Endothelial cell of umbilical vein (primary cell): ENCODE measurements at regions not wholly inside any gene's neighbourhood (a gene's known extent, or its start where the extent isn't known, plus 50 kb on each side); places are given as distances from the start of the nearest gene placed in this dataset.

ENCODE experiments used
- BruUV-seq: library from RNA; stranded (reverse); fragments of 400-500 nt; replicated peaks from 2 replicates; lab custom pipeline; 2021; lab: Mats Ljungman, UMichigan
- CTCF ChIA-PET: fragments of 300-600, 350-600 bp; sonication (Branson Sonifier 250); formaldehyde crosslinking; loops from one replicate; lab custom pipeline; 2021; ENCODE audit warnings: antibody characterized with exemption, inconsistent platforms; lab: Charles Lee
- POLR2A ChIA-PET: fragments of 300-600, 350-600 bp; sonication (Branson Sonifier 250); formaldehyde crosslinking; loops from one replicate; lab custom pipeline; 2021; ENCODE audit warnings: antibody characterized with exemption, inconsistent platforms; lab: Charles Lee
- DNase-seq: peaks from one replicate; pipeline ENCODE4 v3.0.0-alpha.2; 2011; ENCODE audit warnings: low read depth, low spot score
- FAIRE-seq: peaks from 2 replicates; lab custom pipeline; 2011; peaks lifted over from hg19 to GRCh38; lab: Jason Lieb, UNC
- H2AFZ ChIP-seq: 2 replicates; pipeline ENCODE4 v1.6.0; 2012; ENCODE audit warnings: low read depth, low read length, control low read depth, inconsistent platforms
- H3K27ac ChIP-seq: 2 replicates; pipeline ENCODE4 v1.5.1; 2011; ENCODE audit warnings: low read depth, mild to moderate bottlenecking, control low read depth, low read length, moderate library complexity; ENCODE audit not compliant: insufficient read depth
- H3K27me3 ChIP-seq, 2 experiments: 2 replicates each; pipeline versions ENCODE4 v1.6.0 to v1.6.1; 2011; ENCODE audit warnings: low read length in 2 of 2, mixed read lengths in 1 of 2; ENCODE audit not compliant: control insufficient read depth in 2 of 2, insufficient read depth in 2 of 2
- H3K36me3 ChIP-seq, 2 experiments: 2 replicates in 1 of 2; 3 replicates in 1 of 2; pipeline ENCODE4 v1.5.1; 2011; ENCODE audit warnings: low read length in 2 of 2, mild to moderate bottlenecking in 1 of 2, moderate library complexity in 1 of 2; ENCODE audit not compliant: control insufficient read depth in 2 of 2, insufficient read depth in 2 of 2; ENCODE audit errors: extremely low read depth in 1 of 2
- H3K4me1 ChIP-seq: 3 replicates; pipeline ENCODE4 v1.5.1; 2011; ENCODE audit warnings: mild to moderate bottlenecking, low read length; ENCODE audit not compliant: control insufficient read depth, insufficient read depth; ENCODE audit errors: extremely low read depth
- H3K4me2 ChIP-seq: 2 replicates; pipeline ENCODE4 v1.6.1; 2011; ENCODE audit warnings: low read length, control low read depth, mixed read lengths; ENCODE audit not compliant: insufficient read depth
- H3K4me3 ChIP-seq, 3 experiments: fragments of 200-600 bp in 1 of 3; sonication (generic), shearing (Covaris generic) in 1 of 3; replicated peaks in 1 of 3; 2 replicates each; pipeline ENCODE4 v1.5.1; 2011 to 2016; ENCODE audit warnings: control low read depth in 3 of 3, low read length in 3 of 3, mild to moderate bottlenecking in 2 of 3, inconsistent platforms in 1 of 3, low read depth in 1 of 3, moderate library complexity in 1 of 3; ENCODE audit not compliant: insufficient read depth in 1 of 3
- H3K79me2 ChIP-seq: 2 replicates; pipeline ENCODE4 v1.6.0; 2012; ENCODE audit warnings: low read length, inconsistent platforms; ENCODE audit not compliant: control insufficient read depth, insufficient read depth
- H3K9ac ChIP-seq: replicated peaks from 2 replicates; pipeline ENCODE3; 2011; ENCODE audit warnings: low read length, control low read depth; ENCODE audit not compliant: insufficient read depth; ENCODE audit errors: extremely low read depth
- H3K9me1 ChIP-seq: replicated peaks from 3 replicates; pipeline ENCODE4 v1.6.0; 2011; ENCODE audit warnings: mild to moderate bottlenecking, low read length; ENCODE audit not compliant: control insufficient read depth, insufficient read depth; ENCODE audit errors: extremely low read depth
- H3K9me3 ChIP-seq: replicated peaks from 2 replicates; pipeline ENCODE4 v1.5.1; 2012; ENCODE audit warnings: low read length, inconsistent platforms; ENCODE audit not compliant: control insufficient read depth, insufficient read depth
- H4K20me1 ChIP-seq: replicated peaks from 2 replicates; pipeline ENCODE3; 2011; ENCODE audit warnings: mild to moderate bottlenecking, low read length; ENCODE audit not compliant: control insufficient read depth, insufficient read depth; ENCODE audit errors: extremely low read depth
- EZH2 ChIP-seq: IDR thresholded peaks from 2 replicates; pipeline ENCODE4 v1.6.1; 2012; ENCODE audit warnings: borderline replicate concordance, low read depth, mild to moderate bottlenecking, moderate library complexity, low read length, inconsistent platforms; ENCODE audit not compliant: severe bottlenecking
- FOS ChIP-seq: IDR thresholded peaks from 2 replicates; pipeline ENCODE4 v1.6.1; 2011; ENCODE audit warnings: mild to moderate bottlenecking, low read length, moderate library complexity, borderline replicate concordance; ENCODE audit not compliant: insufficient read depth
- GATA2 ChIP-seq: IDR thresholded peaks from 2 replicates; pipeline ENCODE4 v1.7.0; 2011; ENCODE audit warnings: low read depth, mild to moderate bottlenecking, moderate library complexity, mixed read lengths, low read length; ENCODE audit not compliant: insufficient read length, insufficient read depth
- JUN ChIP-seq: IDR thresholded peaks from 2 replicates; pipeline ENCODE4 v1.6.1; 2011; ENCODE audit warnings: borderline replicate concordance, low read depth; ENCODE audit not compliant: insufficient read length, insufficient read depth
- MYC ChIP-seq: IDR thresholded peaks from one replicate; pipeline ENCODE4 v1.6.1; 2011; ENCODE audit warnings: mild to moderate bottlenecking, low read depth, low read length
- POLR2A ChIP-seq: IDR thresholded peaks from 2 replicates; pipeline ENCODE4 v1.6.1; 2012; ENCODE audit warnings: low read depth, mild to moderate bottlenecking, control low read depth, low read length
- POLR2AphosphoS5 ChIP-seq: IDR thresholded peaks from 2 replicates; pipeline ENCODE4 v1.6.1; 2012; ENCODE audit warnings: low read depth, mild to moderate bottlenecking, control low read depth, low read length, moderate library complexity; ENCODE audit not compliant: insufficient read depth
- dilution Hi-C: fragments of 300-500 bp; cut with MboI; formaldehyde crosslinking; loops from one replicate; pipeline ENCODE4 v1.15.0; 2019; ENCODE audit warnings: low sequenced_read_pairs; ENCODE audit not compliant: extremely low pct_ligation_motif_present
- intact Hi-C: fragments of 100-400 bp; cut with micrococcal nuclease; formaldehyde crosslinking; loops from one replicate; pipeline ENCODE4 v1.10.0; 2022
- TF ChIP-seq, protein P1 (sequence below): IDR thresholded peaks from 2 replicates; pipeline ENCODE4 v1.6.1; 2011; ENCODE audit not compliant: insufficient read depth, insufficient read length
- TF ChIP-seq, protein P2 (sequence below), 2 donors: IDR thresholded peaks; 1 replicate in 1 of 2; 2 replicates in 1 of 2; pipeline ENCODE4 v1.5.1; 2011; ENCODE audit warnings: low read length in 2 of 2, mild to moderate bottlenecking in 2 of 2, moderate library complexity in 2 of 2, control low read depth in 1 of 2, inconsistent platforms in 1 of 2, low read depth in 1 of 2; ENCODE audit not compliant: insufficient read depth in 1 of 2; ENCODE audit errors: extremely low read depth in 1 of 2

DNA sequence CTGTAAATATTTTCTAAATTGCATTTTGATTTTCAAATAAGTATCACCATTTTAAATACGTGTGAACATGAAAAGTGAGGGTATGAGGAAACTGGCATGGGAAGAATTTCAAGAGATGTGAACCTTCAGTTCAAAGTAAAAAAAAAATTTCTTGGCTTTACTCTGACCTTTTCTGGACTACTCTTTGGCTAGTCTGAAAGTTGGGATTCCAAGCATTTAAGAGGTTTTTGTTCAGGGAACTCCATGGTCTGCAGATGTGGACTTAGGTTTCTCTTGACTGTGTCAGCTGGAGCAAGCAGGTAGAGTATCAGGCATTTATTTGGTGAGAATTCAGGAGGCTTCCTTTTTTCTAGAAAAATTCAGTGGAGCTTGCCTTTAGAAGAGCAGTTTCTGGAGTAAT is 311.6 kb downstream of the LRIG3 start:
- Histone ChIP-seq H4K20me1 (no peaks in the 10 kb centered on the region), H3K36me3 (no peaks in the 10 kb centered on the region), H3K9me1 (no peaks in the 10 kb centered on the region), H3K27me3 (no peaks in the 10 kb centered on the region), H3K4me2 (no peak overlapping the region), H3K27ac (no peak overlapping the region), H3K79me2 (no peaks in the 10 kb centered on the region), H3K9me3 (no peaks in the 10 kb centered on the region), H3K4me1 (no peaks in the 10 kb centered on the region), H2AFZ (no peak overlapping the region), H3K9ac (no peak overlapping the region), H3K4me3 (no peak overlapping the region)
- POLR2A ChIA-PET: no interaction called here
- BruUV-seq: no TSS peak
- intact Hi-C loops: no loop called here
- no peak for TF ChIP-seq MYC
- TF ChIP-seq, protein P1, sequence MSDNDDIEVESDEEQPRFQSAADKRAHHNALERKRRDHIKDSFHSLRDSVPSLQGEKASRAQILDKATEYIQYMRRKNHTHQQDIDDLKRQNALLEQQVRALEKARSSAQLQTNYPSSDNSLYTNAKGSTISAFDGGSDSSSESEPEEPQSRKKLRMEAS: no peak
- no peak for TF ChIP-seq FOS
- TF ChIP-seq POLR2AphosphoS5: no peak
- no peak for TF ChIP-seq JUN
- TF ChIP-seq GATA2: no peak
- DNase-seq: no peak
- CTCF ChIA-PET: no interaction called here
- dilution Hi-C loops: no loop called here
- FAIRE-seq: no peak

DNA sequence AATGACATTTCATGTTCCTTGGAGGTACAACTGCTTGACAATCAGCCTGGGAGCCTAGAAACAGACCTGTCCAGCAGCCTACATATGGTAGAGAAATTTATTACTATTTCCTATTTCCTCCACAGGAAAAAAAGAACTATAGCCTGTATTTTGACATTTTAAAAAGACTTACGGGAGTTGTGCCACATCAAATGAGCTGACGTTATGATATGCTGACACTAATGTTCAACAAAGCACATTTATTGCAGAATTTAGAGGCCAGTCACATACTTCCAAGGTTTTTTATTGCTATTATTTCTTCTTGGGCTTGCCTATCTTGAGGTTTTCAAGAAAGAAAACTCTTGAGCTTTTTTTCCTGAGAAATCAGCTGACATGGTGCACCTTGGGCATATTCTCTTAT is 305.3 kb downstream of the LRIG3 start:
- no TSS peak for BruUV-seq
- no peak overlapping the region for H3K9ac ChIP-seq
- no peak overlapping the region for H3K4me2 ChIP-seq
- intact Hi-C loops: no loop called here
- no peaks in the 10 kb centered on the region for H3K9me1 ChIP-seq
- H2AFZ ChIP-seq: no peak overlapping the region
- no peak overlapping the region for H3K27ac ChIP-seq
- no peak for FAIRE-seq
- H3K27me3 ChIP-seq: peaks cover 4% of the 10 kb centered on the region in 2 experiments
- ChIA-PET CTCF (interaction anchor here (0.9 kb wide), 1 partner anchor 26 kb away, joined by 3 read pairs; no protein-coding TSS in a partner anchor), POLR2A (no interaction called here)
- H3K9me3 ChIP-seq: no peaks in the 10 kb centered on the region
- H4K20me1 ChIP-seq: no peaks in the 10 kb centered on the region
- no peaks in the 10 kb centered on the region for H3K36me3 ChIP-seq
- H3K4me1 ChIP-seq: no peaks in the 10 kb centered on the region
- no peak for DNase-seq
- no peak overlapping the region for H3K4me3 ChIP-seq
- dilution Hi-C loops: no loop called here
- TF ChIP-seq, protein P1: no peak
- TF ChIP-seq FOS: no peak
- no peak for TF ChIP-seq MYC
- no peak for TF ChIP-seq GATA2
- TF ChIP-seq, protein P2, sequence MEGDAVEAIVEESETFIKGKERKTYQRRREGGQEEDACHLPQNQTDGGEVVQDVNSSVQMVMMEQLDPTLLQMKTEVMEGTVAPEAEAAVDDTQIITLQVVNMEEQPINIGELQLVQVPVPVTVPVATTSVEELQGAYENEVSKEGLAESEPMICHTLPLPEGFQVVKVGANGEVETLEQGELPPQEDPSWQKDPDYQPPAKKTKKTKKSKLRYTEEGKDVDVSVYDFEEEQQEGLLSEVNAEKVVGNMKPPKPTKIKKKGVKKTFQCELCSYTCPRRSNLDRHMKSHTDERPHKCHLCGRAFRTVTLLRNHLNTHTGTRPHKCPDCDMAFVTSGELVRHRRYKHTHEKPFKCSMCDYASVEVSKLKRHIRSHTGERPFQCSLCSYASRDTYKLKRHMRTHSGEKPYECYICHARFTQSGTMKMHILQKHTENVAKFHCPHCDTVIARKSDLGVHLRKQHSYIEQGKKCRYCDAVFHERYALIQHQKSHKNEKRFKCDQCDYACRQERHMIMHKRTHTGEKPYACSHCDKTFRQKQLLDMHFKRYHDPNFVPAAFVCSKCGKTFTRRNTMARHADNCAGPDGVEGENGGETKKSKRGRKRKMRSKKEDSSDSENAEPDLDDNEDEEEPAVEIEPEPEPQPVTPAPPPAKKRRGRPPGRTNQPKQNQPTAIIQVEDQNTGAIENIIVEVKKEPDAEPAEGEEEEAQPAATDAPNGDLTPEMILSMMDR (IDR thresholded peaks at IDR 0.05; ENCODE audit: extremely low read depth in 1 of 2, insufficient read depth in 1 of 2, low read depth in 1 of 2, low read length in 2 of 2): no peak
- no peak for TF ChIP-seq EZH2
- TF ChIP-seq JUN: no peak
- TF ChIP-seq POLR2A: no peak
- TF ChIP-seq POLR2AphosphoS5: no peak
- H3K79me2 ChIP-seq: no peaks in the 10 kb centered on the region
